GM23338 (cell line): ENCODE measurements at regions not wholly inside any gene's neighbourhood (a gene's known extent, or its start where the extent isn't known, plus 50 kb on each side); places are given as distances from the start of the nearest gene placed in this dataset.

Experiments used
- ATAC-seq: fragments of 200-7000 bp; cut with Tn5 transposase; 3 replicates; pipeline ENCODE4 v1.9.1; 2020
- DNase-seq: peaks from one replicate; pipeline ENCODE4 v3.0.0-alpha.2; 2015; ENCODE audit warnings: low spot score
- H2AFZ ChIP-seq: fragments of 200-600 bp; sonication (generic); 2 replicates; pipeline ENCODE4 v1.8.0; 2016; ENCODE audit warnings: antibody characterized with exemption, mild to moderate bottlenecking, moderate library complexity
- H3F3A ChIP-seq: fragments of 200-600 bp; sonication (generic); replicated peaks from 2 replicates; pipeline ENCODE4 v1.8.0; 2017; ENCODE audit warnings: antibody characterized with exemption, mixed run types, low read depth
- H3K27ac ChIP-seq: fragments of 200-600 bp; sonication (generic); 2 replicates; pipeline ENCODE4 v1.6.1; 2016; ENCODE audit warnings: low read depth
- H3K27me3 ChIP-seq: fragments of 200-600 bp; sonication (generic); 2 replicates; pipeline ENCODE4 v1.8.0; 2016; ENCODE audit warnings: mild to moderate bottlenecking, mixed run types, moderate library complexity; ENCODE audit not compliant: insufficient read depth
- H3K36me3 ChIP-seq: fragments of 200-600 bp; sonication (generic); 2 replicates; pipeline ENCODE4 v1.8.0; 2016; ENCODE audit warnings: mild to moderate bottlenecking; ENCODE audit not compliant: insufficient read depth
- H3K4me1 ChIP-seq: fragments of 200-600 bp; sonication (generic); 2 replicates; pipeline ENCODE4 v1.8.0; 2016; ENCODE audit warnings: mild to moderate bottlenecking, moderate library complexity; ENCODE audit not compliant: insufficient read depth
- H3K4me2 ChIP-seq: fragments of 200-600 bp; sonication (generic); 2 replicates; pipeline ENCODE4 v1.7.1; 2017; ENCODE audit warnings: mixed run types
- H3K4me3 ChIP-seq: fragments of 200-600 bp; sonication (generic); 2 replicates; pipeline ENCODE4 v1.6.1; 2016; ENCODE audit warnings: mixed run types
- H3K79me2 ChIP-seq: fragments of 200-600 bp; sonication (generic); replicated peaks from 2 replicates; pipeline ENCODE4 v1.8.0; 2017; ENCODE audit warnings: mild to moderate bottlenecking; ENCODE audit not compliant: insufficient read depth
- H3K9me2 ChIP-seq: fragments of 200-600 bp; sonication (generic); 2 replicates; pipeline ENCODE4 v1.8.0; 2017; ENCODE audit not compliant: insufficient read depth
- H4K20me1 ChIP-seq: fragments of 200-600 bp; sonication (generic); replicated peaks from 2 replicates; pipeline ENCODE4 v1.8.0; 2017; ENCODE audit warnings: mild to moderate bottlenecking; ENCODE audit not compliant: insufficient read depth
- H3K27ac Mint-ChIP-seq: 2 replicates; pipeline ENCODE4 v1.8.0; 2020; ENCODE audit warnings: inconsistent platforms, mild to moderate bottlenecking, moderate library complexity, mixed read lengths
- H3K27me3 Mint-ChIP-seq: 3 replicates; pipeline ENCODE4 v1.8.0; 2022; ENCODE audit warnings: low read depth, mild to moderate bottlenecking, moderate library complexity, mixed read lengths, inconsistent platforms; ENCODE audit not compliant: insufficient read depth, poor library complexity
- H3K36me3 Mint-ChIP-seq: 3 replicates; pipeline ENCODE4 v1.8.0; 2021; ENCODE audit warnings: low read depth, mild to moderate bottlenecking, inconsistent platforms, moderate library complexity, mixed read lengths
- H3K4me1 Mint-ChIP-seq: 3 replicates; pipeline ENCODE4 v1.8.0; 2020; ENCODE audit warnings: mild to moderate bottlenecking, inconsistent platforms, mixed read lengths
- H3K4me3 Mint-ChIP-seq: 3 replicates; pipeline ENCODE4 v1.8.0; 2021; ENCODE audit warnings: moderate library complexity, mild to moderate bottlenecking, inconsistent platforms, mixed read lengths
- H3K9me3 Mint-ChIP-seq: 3 replicates; pipeline ENCODE4 v1.8.0; 2020; ENCODE audit warnings: moderate library complexity, mild to moderate bottlenecking, inconsistent platforms, mixed read lengths
- CREB1 ChIP-seq: fragments of 250-450 bp; sonication (Bioruptor Pico); IDR thresholded peaks from 2 replicates; pipeline ENCODE4 v1.5.0; 2020; ENCODE audit warnings: low read depth, mild to moderate bottlenecking, moderate library complexity
- CTCF ChIP-seq, 2 experiments: fragments of 200-600 bp in 1 of 2; sonication (generic) in 1 of 2; conservative IDR thresholded peaks; 2 replicates each; pipeline versions ENCODE4 v1.5.1 to v1.6.1; 2016 to 2017; ENCODE audit warnings: antibody characterized with exemption in 2 of 2, low read depth in 2 of 2, mild to moderate bottlenecking in 2 of 2, moderate library complexity in 1 of 2
- EZH2phosphoT487 ChIP-seq: fragments of 200-600 bp; sonication (generic); IDR thresholded peaks from one replicate; pipeline ENCODE4 v1.8.1; 2018; ENCODE audit warnings: antibody characterized with exemption; ENCODE audit not compliant: unreplicated experiment
- NANOG ChIP-seq: IDR thresholded peaks from 2 replicates; pipeline ENCODE4 v1.6.1; 2016; ENCODE audit warnings: antibody characterized with exemption, borderline replicate concordance
- REST ChIP-seq: IDR thresholded peaks from one replicate; pipeline ENCODE4 v1.6.1; 2018; ENCODE audit warnings: antibody characterized with exemption; ENCODE audit not compliant: unreplicated experiment
- STAT1 ChIP-seq: IDR thresholded peaks from one replicate; pipeline ENCODE4 v1.6.1; 2016; ENCODE audit warnings: antibody characterized with exemption; ENCODE audit not compliant: unreplicated experiment
- ZNF114 ChIP-seq: fragments of 250-450 bp; sonication (Bioruptor Pico); IDR thresholded peaks from 2 replicates; pipeline ENCODE4 v1.5.0; 2020; ENCODE audit warnings: mild to moderate bottlenecking, moderate library complexity

GRCh38 chr12:71214511-71215285, 56.9 kb upstream of the TSPAN8 start:
- no peaks in the 10 kb centered on the region for H3K27me3 ChIP-seq
- peak; percentile 89 for DNase-seq
- TF ChIP-seq STAT1 (no peak), EZH2phosphoT487 (no peak), NANOG (peak; percentile 97)
- Mint-ChIP-seq H3K36me3 (peaks cover 24% of the 10 kb centered on the region; the same call in 2 of the 3 replicates), H3K4me3 (peak overlapping the region; percentile 52; the same call in 2 of the 3 replicates), H3K4me1 (peaks cover 20% of the 10 kb centered on the region), H3K9me3 (peaks cover 30% of the 10 kb centered on the region), H3K27ac (peak overlapping the region; percentile 99), H3K27me3 (no peaks in the 10 kb centered on the region)
- H2AFZ ChIP-seq, result no peak overlapping the region
- H3K36me3 ChIP-seq, result peaks cover 7% of the 10 kb centered on the region; the same call in 1 of the 2 replicates
- peak overlapping the region; percentile 7 for H3K4me2 ChIP-seq
- peaks cover 7% of the 10 kb centered on the region; the same call in 1 of the 2 replicates for H3K9me2 ChIP-seq
- H3F3A ChIP-seq, result 0 out of 2 replicates have a peak, but pooled peaks cover 5% of the 10 kb centered on the region
- peaks cover 14% of the 10 kb centered on the region; the same call in 1 of the 2 replicates for H3K4me1 ChIP-seq
- peak overlapping the region; percentile 96 for H3K27ac ChIP-seq
- no peak overlapping the region for H3K4me3 ChIP-seq
- ATAC-seq, result peak; percentile 93
- H3K79me2 ChIP-seq, result no peaks in the 10 kb centered on the region
- no peaks in the 10 kb centered on the region for H4K20me1 ChIP-seq

- no peaks in the 10 kb centered on the region for H3K79me2 ChIP-seq
- ATAC-seq, result no peak
- H3K4me2 ChIP-seq, result no peak overlapping the region
- no peaks in the 10 kb centered on the region for H3K4me1 Mint-ChIP-seq
- H3K4me3 ChIP-seq, result no peak overlapping the region
- H3K4me1 ChIP-seq, result no peaks in the 10 kb centered on the region
- no peaks in the 10 kb centered on the region for H4K20me1 ChIP-seq
- H3K27me3 ChIP-seq, result no peaks in the 10 kb centered on the region
- no peak overlapping the region for H3K27ac ChIP-seq
- no peaks in the 10 kb centered on the region for H3K27me3 Mint-ChIP-seq
- H3K36me3 Mint-ChIP-seq, result peaks cover 57% of the 10 kb centered on the region
- H3K36me3 ChIP-seq, result peaks cover 17% of the 10 kb centered on the region; the same call in 1 of the 2 replicates
- H3K9me3 Mint-ChIP-seq, result peaks cover 72% of the 10 kb centered on the region
- H2AFZ ChIP-seq, result no peak overlapping the region
- peaks cover 8% of the 10 kb centered on the region; the same call in 1 of the 2 replicates for H3K9me2 ChIP-seq
- H3K27ac Mint-ChIP-seq, result no peak overlapping the region
- H3F3A ChIP-seq, result 0 out of 2 replicates have a peak, but pooled peaks cover under 1% of the 10 kb centered on the region
- no peak overlapping the region for H3K4me3 Mint-ChIP-seq
- TF ChIP-seq STAT1 (no peak), EZH2phosphoT487 (no peak), REST (no peak), ZNF114 (no peak), CTCF (conservative IDR thresholded peaks at IDR 0.05; ENCODE audit: low read depth in 2 of 2) (no peak), NANOG (no peak), CREB1 (CRISPR knock-in tag) (no peak)
- peak; percentile 55 for DNase-seq
Observed at GRCh38 chr12:71208053-71208685, 50.4 kb upstream of the TSPAN8 start.
